HepG2 (cell line): ENCODE measurements at regions not wholly inside any gene's neighbourhood (a gene's known extent, or its start where the extent isn't known, plus 50 kb on each side); places are given as distances from the start of the nearest gene placed in this dataset.
A peak's percentile ranks its signal among the peaks of the same experiment; 100 is the strongest.

ENCODE experiments used
- AHR ChIP-seq: IDR thresholded peaks from 2 replicates; pipeline ENCODE4 v1.6.1; 2018; ENCODE audit warnings: missing genetic modification reagents, missing compliant biosample characterization
- ARHGAP35 ChIP-seq: sonication (generic); formaldehyde crosslinking; IDR thresholded peaks from 2 replicates; pipeline ENCODE4 v1.9.0; 2022; ENCODE audit warnings: mild to moderate bottlenecking, inconsistent platforms, moderate library complexity, missing genetic modification reagents, borderline replicate concordance
- EZH2 ChIP-seq: conservative IDR thresholded peaks from 2 replicates; pipeline ENCODE4 v1.6.1; 2012; ENCODE audit warnings: mild to moderate bottlenecking, low read depth, low read length, moderate library complexity
- GATAD1 ChIP-seq: IDR thresholded peaks from 2 replicates; pipeline ENCODE4 v1.6.1; 2016; ENCODE audit warnings: missing genetic modification reagents, missing compliant biosample characterization
- HOXA5 ChIP-seq: sonication (generic); formaldehyde crosslinking; IDR thresholded peaks from 2 replicates; pipeline ENCODE4 v1.4.0; 2020; ENCODE audit warnings: missing genetic modification reagents
- KDM2A ChIP-seq: sonication (generic); formaldehyde crosslinking; IDR thresholded peaks from 2 replicates; pipeline ENCODE4 v1.4.0; 2020; ENCODE audit warnings: low read depth, missing genetic modification reagents, borderline replicate concordance
- KLF13 ChIP-seq: sonication (generic); formaldehyde crosslinking; IDR thresholded peaks from 2 replicates; pipeline ENCODE4 v1.4.0; 2020; ENCODE audit warnings: mild to moderate bottlenecking, missing genetic modification reagents
- MED1 ChIP-seq: sonication (generic); formaldehyde crosslinking; IDR thresholded peaks from 2 replicates; pipeline ENCODE4 v1.4.0; 2020; ENCODE audit warnings: missing genetic modification reagents
- NFRKB ChIP-seq: fragments of 450-650 bp; IDR thresholded peaks from 2 replicates; pipeline ENCODE4 v1.6.1; 2017
- NPAS2 ChIP-seq: sonication (generic); formaldehyde crosslinking; IDR thresholded peaks from 2 replicates; pipeline ENCODE4 v1.8.0; 2022; ENCODE audit warnings: mild to moderate bottlenecking, missing genetic modification reagents, borderline replicate concordance
- YY1 ChIP-seq: IDR thresholded peaks from 2 replicates; pipeline ENCODE4 v1.6.1; 2011; ENCODE audit warnings: low read length, low read depth, moderate library complexity, mild to moderate bottlenecking; ENCODE audit not compliant: insufficient read depth, insufficient replicate concordance
- ZNF10 ChIP-seq: sonication (generic); formaldehyde crosslinking; IDR thresholded peaks from 2 replicates; pipeline ENCODE4 v1.4.0; 2020; ENCODE audit warnings: mild to moderate bottlenecking, low read depth, missing genetic modification reagents, borderline replicate concordance
- ZNF207 ChIP-seq: fragments of 450-650 bp; IDR thresholded peaks from 2 replicates; pipeline ENCODE4 v1.6.1; 2016; ENCODE audit warnings: antibody characterized with exemption, borderline replicate concordance
- ZNF496 ChIP-seq: sonication (generic); formaldehyde crosslinking; IDR thresholded peaks from 2 replicates; pipeline ENCODE4 v1.8.1; 2023; ENCODE audit warnings: mild to moderate bottlenecking, moderate library complexity, missing genetic modification reagents; ENCODE audit not compliant: insufficient replicate concordance
- ZNF567 ChIP-seq: sonication (generic); formaldehyde crosslinking; IDR thresholded peaks from 2 replicates; pipeline ENCODE4 v1.8.1; 2023; ENCODE audit warnings: mild to moderate bottlenecking, missing genetic modification reagents, borderline replicate concordance
- ZNF589 ChIP-seq: sonication (generic); formaldehyde crosslinking; conservative IDR thresholded peaks from 2 replicates; pipeline ENCODE4 v1.8.0; 2022; ENCODE audit warnings: mild to moderate bottlenecking, moderate library complexity, missing genetic modification reagents
- ZNF607 ChIP-seq: sonication (generic); formaldehyde crosslinking; IDR thresholded peaks from 2 replicates; pipeline ENCODE4 v1.5.1; 2020; ENCODE audit warnings: missing genetic modification reagents, mild to moderate bottlenecking, borderline replicate concordance
- ZNF7 ChIP-seq: IDR thresholded peaks from 2 replicates; pipeline ENCODE4 v1.6.1; 2016; ENCODE audit warnings: missing biosample characterization, missing genetic modification reagents
- TF ChIP-seq, protein P1 (sequence below): IDR thresholded peaks from 2 replicates; pipeline ENCODE4 v1.6.1; 2016; ENCODE audit warnings: low read depth, borderline replicate concordance
- TF ChIP-seq, protein P2 (sequence below): sonication (generic); formaldehyde crosslinking; IDR thresholded peaks from 2 replicates; pipeline ENCODE4 v1.8.0; 2022; ENCODE audit warnings: mild to moderate bottlenecking, missing genetic modification reagents, borderline replicate concordance
- TF ChIP-seq, protein P3 (sequence below): sonication (generic); formaldehyde crosslinking; IDR thresholded peaks from 2 replicates; pipeline ENCODE4 v1.5.0; 2020; ENCODE audit warnings: missing genetic modification reagents
- TF ChIP-seq, protein P4 (sequence below): sonication (generic); formaldehyde crosslinking; IDR thresholded peaks from 2 replicates; pipeline ENCODE4 v1.4.0; 2020; ENCODE audit warnings: missing genetic modification reagents

DNA sequence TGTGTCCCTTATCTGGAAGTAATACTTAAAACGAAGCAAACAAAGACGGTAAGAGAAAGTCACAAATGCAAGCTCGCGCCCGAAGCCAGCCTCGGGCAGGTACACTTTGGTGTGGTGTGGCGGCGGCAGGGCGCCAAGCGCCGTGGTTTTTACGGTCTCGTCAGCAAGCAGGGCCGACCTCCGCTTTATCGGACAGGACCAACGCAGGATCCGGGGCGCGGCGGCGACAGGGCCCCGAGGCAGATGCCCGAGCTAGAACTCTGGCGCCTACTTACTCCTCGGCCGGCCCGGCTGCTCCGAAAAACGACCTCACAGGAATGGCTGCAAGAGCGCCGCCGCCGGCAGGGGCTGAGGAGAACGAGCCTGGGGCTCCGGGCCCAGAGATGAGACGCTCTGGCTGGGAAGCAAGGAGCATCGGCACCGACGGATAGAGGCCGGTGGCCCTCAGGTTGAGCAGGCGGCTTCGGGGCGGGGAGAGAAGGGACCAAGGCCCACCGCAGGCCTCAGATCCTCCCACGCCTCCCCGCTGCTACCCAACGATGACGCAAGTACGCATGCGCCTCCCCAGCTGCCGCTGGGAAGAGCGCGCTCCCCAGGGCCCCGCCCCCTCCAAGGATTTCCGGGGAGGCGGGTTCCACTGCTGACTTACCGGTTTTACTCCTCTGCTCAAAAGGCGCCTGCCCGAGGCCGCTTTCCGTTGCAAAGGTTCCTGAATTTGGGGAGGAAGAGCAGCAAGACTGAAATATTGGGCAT is 60.6 kb downstream of the FAM217A start (continued):
- no peak for TF ChIP-seq NPAS2 (CRISPR knock-in tag)
- TF ChIP-seq ZNF589 (CRISPR knock-in tag): no peak; the same call in 1 of the 2 replicates
- TF ChIP-seq, protein P1, sequence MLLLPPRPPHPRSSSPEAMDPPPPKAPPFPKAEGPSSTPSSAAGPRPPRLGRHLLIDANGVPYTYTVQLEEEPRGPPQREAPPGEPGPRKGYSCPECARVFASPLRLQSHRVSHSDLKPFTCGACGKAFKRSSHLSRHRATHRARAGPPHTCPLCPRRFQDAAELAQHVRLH: peak; percentile 89; the same call in 1 of the 2 replicates
- TF ChIP-seq HOXA5 (CRISPR knock-in tag): peak; percentile 97
- peak; percentile 81 for TF ChIP-seq GATAD1
- peak; percentile 90 for TF ChIP-seq MED1 (CRISPR knock-in tag)
- peak; percentile 93; the same call in 1 of the 2 replicates for TF ChIP-seq KLF13 (CRISPR knock-in tag)
- no peak for TF ChIP-seq ZNF207
- TF ChIP-seq ZNF496 (CRISPR knock-in tag): no peak
- TF ChIP-seq, protein P2, sequence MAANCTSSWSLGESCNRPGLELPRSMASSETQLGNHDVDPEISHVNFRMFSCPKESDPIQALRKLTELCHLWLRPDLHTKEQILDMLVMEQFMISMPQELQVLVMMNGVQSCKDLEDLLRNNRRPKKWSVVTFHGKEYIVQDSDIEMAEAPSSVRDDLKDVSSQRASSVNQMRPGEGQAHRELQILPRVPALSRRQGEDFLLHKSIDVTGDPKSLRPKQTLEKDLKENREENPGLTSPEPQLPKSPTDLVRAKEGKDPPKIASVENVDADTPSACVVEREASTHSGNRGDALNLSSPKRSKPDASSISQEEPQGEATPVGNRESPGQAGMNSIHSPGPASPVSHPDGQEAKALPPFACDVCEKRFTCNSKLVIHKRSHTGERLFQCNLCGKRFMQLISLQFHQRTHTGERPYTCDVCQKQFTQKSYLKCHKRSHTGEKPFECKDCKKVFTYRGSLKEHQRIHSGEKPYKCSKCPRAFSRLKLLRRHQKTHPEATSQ (CRISPR knock-in tag): peak; percentile 87; the same call in 1 of the 2 replicates
- no peak for TF ChIP-seq EZH2
- TF ChIP-seq AHR (CRISPR knock-in tag): peak; percentile 93; the same call in 1 of the 2 replicates
- no peak for TF ChIP-seq ZNF7 (CRISPR knock-in tag)
- TF ChIP-seq ZNF607 (CRISPR knock-in tag): peak; percentile 95
- peak; percentile 80 for TF ChIP-seq YY1
- TF ChIP-seq NFRKB: no peak
- no peak for TF ChIP-seq ZNF10 (CRISPR knock-in tag)
- TF ChIP-seq KDM2A (CRISPR knock-in tag): peak; percentile 99
- TF ChIP-seq ARHGAP35: peak; percentile 69; the same call in 1 of the 2 replicates
- peak; percentile 95 for TF ChIP-seq ZNF567
- TF ChIP-seq, protein P3, sequence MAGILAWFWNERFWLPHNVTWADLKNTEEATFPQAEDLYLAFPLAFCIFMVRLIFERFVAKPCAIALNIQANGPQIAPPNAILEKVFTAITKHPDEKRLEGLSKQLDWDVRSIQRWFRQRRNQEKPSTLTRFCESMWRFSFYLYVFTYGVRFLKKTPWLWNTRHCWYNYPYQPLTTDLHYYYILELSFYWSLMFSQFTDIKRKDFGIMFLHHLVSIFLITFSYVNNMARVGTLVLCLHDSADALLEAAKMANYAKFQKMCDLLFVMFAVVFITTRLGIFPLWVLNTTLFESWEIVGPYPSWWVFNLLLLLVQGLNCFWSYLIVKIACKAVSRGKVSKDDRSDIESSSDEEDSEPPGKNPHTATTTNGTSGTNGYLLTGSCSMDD (CRISPR knock-in tag): peak; percentile 94
- TF ChIP-seq, protein P4, sequence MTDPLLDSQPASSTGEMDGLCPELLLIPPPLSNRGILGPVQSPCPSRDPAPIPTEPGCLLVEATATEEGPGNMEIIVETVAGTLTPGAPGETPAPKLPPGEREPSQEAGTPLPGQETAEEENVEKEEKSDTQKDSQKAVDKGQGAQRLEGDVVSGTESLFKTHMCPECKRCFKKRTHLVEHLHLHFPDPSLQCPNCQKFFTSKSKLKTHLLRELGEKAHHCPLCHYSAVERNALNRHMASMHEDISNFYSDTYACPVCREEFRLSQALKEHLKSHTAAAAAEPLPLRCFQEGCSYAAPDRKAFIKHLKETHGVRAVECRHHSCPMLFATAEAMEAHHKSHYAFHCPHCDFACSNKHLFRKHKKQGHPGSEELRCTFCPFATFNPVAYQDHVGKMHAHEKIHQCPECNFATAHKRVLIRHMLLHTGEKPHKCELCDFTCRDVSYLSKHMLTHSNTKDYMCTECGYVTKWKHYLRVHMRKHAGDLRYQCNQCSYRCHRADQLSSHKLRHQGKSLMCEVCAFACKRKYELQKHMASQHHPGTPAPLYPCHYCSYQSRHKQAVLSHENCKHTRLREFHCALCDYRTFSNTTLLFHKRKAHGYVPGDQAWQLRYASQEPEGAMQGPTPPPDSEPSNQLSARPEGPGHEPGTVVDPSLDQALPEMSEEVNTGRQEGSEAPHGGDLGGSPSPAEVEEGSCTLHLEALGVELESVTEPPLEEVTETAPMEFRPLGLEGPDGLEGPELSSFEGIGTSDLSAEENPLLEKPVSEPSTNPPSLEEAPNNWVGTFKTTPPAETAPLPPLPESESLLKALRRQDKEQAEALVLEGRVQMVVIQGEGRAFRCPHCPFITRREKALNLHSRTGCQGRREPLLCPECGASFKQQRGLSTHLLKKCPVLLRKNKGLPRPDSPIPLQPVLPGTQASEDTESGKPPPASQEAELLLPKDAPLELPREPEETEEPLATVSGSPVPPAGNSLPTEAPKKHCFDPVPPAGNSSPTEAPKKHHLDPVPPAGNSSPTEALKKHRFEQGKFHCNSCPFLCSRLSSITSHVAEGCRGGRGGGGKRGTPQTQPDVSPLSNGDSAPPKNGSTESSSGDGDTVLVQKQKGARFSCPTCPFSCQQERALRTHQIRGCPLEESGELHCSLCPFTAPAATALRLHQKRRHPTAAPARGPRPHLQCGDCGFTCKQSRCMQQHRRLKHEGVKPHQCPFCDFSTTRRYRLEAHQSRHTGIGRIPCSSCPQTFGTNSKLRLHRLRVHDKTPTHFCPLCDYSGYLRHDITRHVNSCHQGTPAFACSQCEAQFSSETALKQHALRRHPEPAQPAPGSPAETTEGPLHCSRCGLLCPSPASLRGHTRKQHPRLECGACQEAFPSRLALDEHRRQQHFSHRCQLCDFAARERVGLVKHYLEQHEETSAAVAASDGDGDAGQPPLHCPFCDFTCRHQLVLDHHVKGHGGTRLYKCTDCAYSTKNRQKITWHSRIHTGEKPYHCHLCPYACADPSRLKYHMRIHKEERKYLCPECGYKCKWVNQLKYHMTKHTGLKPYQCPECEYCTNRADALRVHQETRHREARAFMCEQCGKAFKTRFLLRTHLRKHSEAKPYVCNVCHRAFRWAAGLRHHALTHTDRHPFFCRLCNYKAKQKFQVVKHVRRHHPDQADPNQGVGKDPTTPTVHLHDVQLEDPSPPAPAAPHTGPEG (CRISPR knock-in tag): 0 out of 2 replicates have a peak, but pooled peaks have one; percentile 14
